ENCODE measurements at regions not wholly inside any gene's neighbourhood (a gene's known extent, or its start where the extent isn't known, plus 50 kb on each side); places are given as distances from the start of the nearest gene placed in this dataset.
"Not testable (repeated sequence)": the region's sequence is repeated elsewhere in the genome, so short reads cannot be mapped to it uniquely, and the experiment has no call there.

- no peak for TF ChIP-seq CTCF (conservative IDR thresholded peaks at IDR 0.05; ENCODE audit: low read depth, low read length)
- no peak for DNase-seq (ENCODE audit: low read depth)
- no peak overlapping the region for H3K4me3 ChIP-seq (ENCODE audit: low read length)
These were observed 286.1 kb upstream of the USP25 start for GRCh38 chr21:15443740-15444117.

GRCh38 chr21:15444118-15444960, 285.4 kb upstream of the USP25 start:
- no peak overlapping the region for H3K4me3 ChIP-seq (ENCODE audit: low read length)
- TF ChIP-seq CTCF (conservative IDR thresholded peaks at IDR 0.05; ENCODE audit: low read depth, low read length) = no peak
- DNase-seq (ENCODE audit: low read depth) = no peak

GRCh38 chr21:15445327-15445726, 284.5 kb upstream of the USP25 start:
- DNase-seq (ENCODE audit: low read depth) = no peak
- TF ChIP-seq CTCF (conservative IDR thresholded peaks at IDR 0.05; ENCODE audit: low read depth, low read length) = no peak
- H3K4me3 ChIP-seq (ENCODE audit: low read length) = no peak overlapping the region

GRCh38 chr21:15446223-15446622, 283.6 kb upstream of the USP25 start:
- TF ChIP-seq CTCF (conservative IDR thresholded peaks at IDR 0.05; ENCODE audit: low read depth, low read length) = no peak
- DNase-seq (ENCODE audit: low read depth) = no peak
- H3K4me3 ChIP-seq (ENCODE audit: low read length) = no peak overlapping the region

DNA sequence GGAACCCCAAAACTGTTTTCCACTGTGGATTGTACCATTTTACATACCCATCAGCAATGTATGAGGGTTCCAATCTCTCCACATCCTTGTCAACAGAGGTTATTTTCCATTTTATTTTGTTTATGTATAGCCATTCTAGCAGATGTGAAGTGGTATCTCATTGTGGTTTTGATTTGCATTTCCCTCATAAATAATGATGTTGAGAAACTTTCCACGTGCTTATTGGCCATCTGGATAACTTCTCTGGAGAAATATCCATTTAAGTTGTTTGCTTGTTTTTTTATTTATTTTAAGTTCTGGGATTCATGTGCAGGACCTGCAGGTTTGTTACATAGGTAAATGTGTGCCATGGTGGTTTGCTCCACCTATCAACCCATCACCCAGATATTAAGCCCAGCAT, 280.2 kb upstream of the USP25 start:
- TF ChIP-seq CTCF (conservative IDR thresholded peaks at IDR 0.05; ENCODE audit: low read depth, low read length) = no peak
- DNase-seq (ENCODE audit: low read depth) = no peak
- H3K4me3 ChIP-seq (ENCODE audit: low read length) = no peak overlapping the region

DNA sequence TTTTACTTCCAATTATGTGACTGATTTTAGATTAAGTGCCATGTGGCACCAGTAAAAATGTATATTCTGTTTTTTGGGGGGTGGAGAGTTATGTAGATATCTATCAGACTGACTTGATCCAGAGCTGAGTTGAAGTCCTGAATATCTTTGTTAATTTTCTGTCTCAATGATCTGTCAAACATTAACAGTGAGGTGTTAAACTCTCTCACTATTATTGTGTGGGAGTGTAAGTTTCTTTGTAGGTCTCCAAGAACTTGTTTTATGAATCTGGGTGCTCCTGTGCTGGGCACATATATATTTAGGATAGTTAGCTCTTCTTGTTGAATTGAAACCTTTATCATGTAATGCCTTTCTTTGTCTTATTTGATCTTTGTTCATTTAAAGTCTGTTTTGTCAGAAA, 276.5 kb upstream of the USP25 start:
- no peak overlapping the region for H3K4me3 ChIP-seq (ENCODE audit: low read length)
- TF ChIP-seq CTCF (conservative IDR thresholded peaks at IDR 0.05; ENCODE audit: low read depth, low read length) = no peak
- DNase-seq (ENCODE audit: low read depth) = no peak

DNA sequence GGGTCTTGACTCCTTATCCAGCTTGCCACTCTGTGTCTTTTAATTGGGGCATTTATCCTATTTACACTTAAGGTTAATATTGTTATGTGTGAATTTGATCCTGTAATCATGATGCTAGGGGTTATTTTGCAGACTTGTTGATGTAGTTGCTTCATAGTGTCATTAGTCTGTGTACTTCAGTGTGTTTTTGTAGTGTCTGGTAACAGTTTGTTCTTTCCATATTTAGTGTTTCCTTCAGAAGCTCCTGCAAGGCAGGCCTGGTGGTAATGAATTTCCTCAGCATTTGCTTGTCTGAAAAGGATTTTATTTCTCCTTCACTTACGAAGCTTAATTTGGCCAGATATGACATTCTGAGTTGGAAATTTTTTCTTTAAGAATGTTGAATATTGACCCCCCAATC, 276.0 kb upstream of the USP25 start:
- DNase-seq (ENCODE audit: low read depth); H3K4me3 ChIP-seq (ENCODE audit: low read length): not testable (repeated sequence)

DNA sequence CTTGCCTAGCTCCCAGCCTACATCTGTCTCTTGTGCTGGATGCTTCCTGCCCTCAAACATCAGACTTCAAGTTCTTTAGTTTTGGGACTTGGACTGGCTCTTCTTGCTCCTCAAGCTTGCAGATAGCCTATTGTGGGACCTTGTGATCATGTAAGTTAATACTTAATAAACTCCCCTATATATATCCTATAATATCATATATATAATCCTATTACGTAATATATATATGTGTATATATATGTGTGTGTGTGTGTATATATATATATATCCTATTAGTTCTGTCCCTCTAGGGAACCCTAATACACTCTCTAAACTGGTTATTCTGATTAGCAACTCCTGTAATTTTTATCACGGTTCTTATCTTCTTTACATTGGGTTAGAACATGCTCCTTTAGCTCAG, 274.9 kb upstream of the USP25 start:
- not testable (repeated sequence) for DNase-seq (ENCODE audit: low read depth)

More for the DNA sequence above, 274.9 kb upstream of the USP25 start:
- not testable (repeated sequence) for H3K4me3 ChIP-seq (ENCODE audit: low read length)

Measured in retinal pigment epithelial cell (primary cell).